Upper lobe of right lung (tissue), 1 donor: ENCODE measurements at regions not wholly inside any gene's neighbourhood (a gene's known extent, or its start where the extent isn't known, plus 50 kb on each side); places are given as distances from the start of the nearest gene placed in this dataset.

Experiments
- ATAC-seq: fragments of 200-7000 bp; cut with Tn5 transposase; one replicate; pipeline ENCODE4 v1.9.1; 2020; ENCODE audit warnings: mild to moderate bottlenecking, moderate library complexity
- DNase-seq: peaks from one replicate; pipeline ENCODE4 v3.0.0-alpha.2; 2020
- H3K27ac ChIP-seq: fragments of 200-600 bp; one replicate; pipeline ENCODE4 v1.8.0; 2022
- H3K27me3 ChIP-seq: fragments of 200-600 bp; one replicate; pipeline ENCODE4 v1.8.0; 2022; ENCODE audit warnings: mild to moderate bottlenecking
- H3K36me3 ChIP-seq: fragments of 200-600 bp; one replicate; pipeline ENCODE4 v1.8.0; 2022
- H3K4me1 ChIP-seq: fragments of 200-600 bp; one replicate; pipeline ENCODE4 v1.8.0; 2022
- H3K4me3 ChIP-seq: fragments of 200-600 bp; one replicate; pipeline ENCODE4 v1.8.0; 2022; ENCODE audit warnings: mild to moderate bottlenecking
- H3K9me3 ChIP-seq: fragments of 200-600 bp; one replicate; pipeline ENCODE4 v1.8.0; 2022
- CTCF ChIP-seq: fragments of 200-600 bp; IDR thresholded peaks from one replicate; pipeline ENCODE4 v1.8.0; 2022; ENCODE audit warnings: antibody characterized with exemption
- intact Hi-C: fragments of 100-400 bp; cut with DNase I; formaldehyde crosslinking; loops from one replicate; pipeline ENCODE4 v1.11.0; 2022
- donor health status: DM: no; HTN: yes; CAD: no; lungs with severe emphysema.

- Histone ChIP-seq H3K4me3 (no peak overlapping the region), H3K27ac (no peak overlapping the region), H3K27me3 (no peaks in the 10 kb centered on the region), H3K9me3 (peaks cover 4% of the 10 kb centered on the region), H3K4me1 (peaks cover 9% of the 10 kb centered on the region), H3K36me3 (no peaks in the 10 kb centered on the region)
- no peak for DNase-seq
- intact Hi-C loops: no loop called here
- no peak for ATAC-seq
- TF ChIP-seq CTCF: no peak
Measured at GRCh38 chr2:37784071-37784758, 112.8 kb upstream of the CDC42EP3 start.

GRCh38 chr2:37784759-37785149, 113.3 kb upstream of the CDC42EP3 start:
- no peak for TF ChIP-seq CTCF
- peaks cover 9% of the 10 kb centered on the region for H3K4me1 ChIP-seq
- no peak overlapping the region for H3K4me3 ChIP-seq
- H3K27me3 ChIP-seq: no peaks in the 10 kb centered on the region
- DNase-seq: no peak
- peaks cover 4% of the 10 kb centered on the region for H3K9me3 ChIP-seq
- intact Hi-C loops: no loop called here
- ATAC-seq: no peak
- no peak overlapping the region for H3K27ac ChIP-seq
- no peaks in the 10 kb centered on the region for H3K36me3 ChIP-seq

- H3K4me3 ChIP-seq: no peak overlapping the region
- ATAC-seq (no peak), DNase-seq (no peak)
- H3K27me3 ChIP-seq: no peaks in the 10 kb centered on the region
- intact Hi-C loops: no loop called here
- H3K9me3 ChIP-seq: peaks cover 4% of the 10 kb centered on the region
- H3K4me1 ChIP-seq: peaks cover 9% of the 10 kb centered on the region
- no peak for TF ChIP-seq CTCF
- no peak overlapping the region for H3K27ac ChIP-seq
- no peaks in the 10 kb centered on the region for H3K36me3 ChIP-seq
Measured at GRCh38 chr2:37786191-37786698, 114.8 kb upstream of the CDC42EP3 start.

GRCh38 chr2:37786854-37787253, 115.4 kb upstream of the CDC42EP3 start:
- no peak overlapping the region for H3K4me3 ChIP-seq
- ATAC-seq (peak; percentile 51), DNase-seq (no peak)
- peaks cover 4% of the 10 kb centered on the region for H3K9me3 ChIP-seq
- no peak overlapping the region for H3K27ac ChIP-seq
- H3K36me3 ChIP-seq: no peaks in the 10 kb centered on the region
- H3K27me3 ChIP-seq: no peaks in the 10 kb centered on the region
- H3K4me1 ChIP-seq: peaks cover 9% of the 10 kb centered on the region
- intact Hi-C loops: no loop called here
- no peak for TF ChIP-seq CTCF

- no peaks in the 10 kb centered on the region for H3K27me3 ChIP-seq
- ATAC-seq: no peak
Measured at GRCh38 chr2:37788602-37789209, 117.3 kb upstream of the CDC42EP3 start.

More at GRCh38 chr2:37788602-37789209, 117.3 kb upstream of the CDC42EP3 start:
- intact Hi-C loops: no loop called here
- Histone ChIP-seq H3K9me3 (peaks cover 4% of the 10 kb centered on the region), H3K4me1 (peaks cover 12% of the 10 kb centered on the region), H3K27ac (no peak overlapping the region), H3K4me3 (no peak overlapping the region), H3K36me3 (no peaks in the 10 kb centered on the region)
- no peak for TF ChIP-seq CTCF
- DNase-seq: no peak
